Activated CD8-positive, alpha-beta memory T cell treated with anti-CD3 and anti-CD28 coated beads, Interleukin-2, amount 50 U/mL, for 4 hours (primary cell): ENCODE measurements at regions not wholly inside any gene's neighbourhood (a gene's known extent, or its start where the extent isn't known, plus 50 kb on each side); places are given as distances from the start of the nearest gene placed in this dataset.

ENCODE experiments used
- DNase-seq: peaks from one replicate; pipeline ENCODE4 v3.0.0-alpha.2; 2020

DNA sequence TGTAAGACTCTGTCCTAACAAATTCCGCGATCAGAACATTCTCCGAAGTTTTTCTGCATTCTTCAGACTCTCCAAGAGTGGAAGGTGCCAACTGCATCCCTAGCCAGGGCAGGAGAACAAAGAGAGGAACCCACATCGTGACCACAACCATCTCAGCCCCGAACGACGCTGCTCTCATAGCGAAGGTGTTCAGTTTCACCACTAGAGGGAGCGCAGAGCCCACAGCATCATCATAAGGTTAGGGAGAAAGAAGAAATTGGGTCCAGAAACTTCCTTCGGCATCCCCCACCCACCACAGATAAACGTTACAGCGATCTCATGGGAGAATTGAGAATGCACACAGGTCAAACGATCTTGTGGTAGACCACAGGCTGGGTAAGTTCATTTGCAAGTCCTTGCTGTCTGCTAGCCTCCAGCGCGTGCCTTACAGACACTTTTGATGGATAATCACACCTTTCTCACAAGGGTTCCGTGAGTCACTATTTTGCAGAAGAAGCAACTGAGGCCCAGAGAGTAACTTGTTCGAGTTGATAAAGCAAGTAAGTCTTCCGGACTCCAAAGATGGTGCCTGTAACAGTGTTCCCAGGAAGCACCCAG lies 53.7 kb upstream of the ARL4C start:
- DNase-seq = peak; percentile 53

- no peak for DNase-seq
Measured at GRCh38 chr2:234550056-234550455, 53.2 kb upstream of the ARL4C start.

DNA sequence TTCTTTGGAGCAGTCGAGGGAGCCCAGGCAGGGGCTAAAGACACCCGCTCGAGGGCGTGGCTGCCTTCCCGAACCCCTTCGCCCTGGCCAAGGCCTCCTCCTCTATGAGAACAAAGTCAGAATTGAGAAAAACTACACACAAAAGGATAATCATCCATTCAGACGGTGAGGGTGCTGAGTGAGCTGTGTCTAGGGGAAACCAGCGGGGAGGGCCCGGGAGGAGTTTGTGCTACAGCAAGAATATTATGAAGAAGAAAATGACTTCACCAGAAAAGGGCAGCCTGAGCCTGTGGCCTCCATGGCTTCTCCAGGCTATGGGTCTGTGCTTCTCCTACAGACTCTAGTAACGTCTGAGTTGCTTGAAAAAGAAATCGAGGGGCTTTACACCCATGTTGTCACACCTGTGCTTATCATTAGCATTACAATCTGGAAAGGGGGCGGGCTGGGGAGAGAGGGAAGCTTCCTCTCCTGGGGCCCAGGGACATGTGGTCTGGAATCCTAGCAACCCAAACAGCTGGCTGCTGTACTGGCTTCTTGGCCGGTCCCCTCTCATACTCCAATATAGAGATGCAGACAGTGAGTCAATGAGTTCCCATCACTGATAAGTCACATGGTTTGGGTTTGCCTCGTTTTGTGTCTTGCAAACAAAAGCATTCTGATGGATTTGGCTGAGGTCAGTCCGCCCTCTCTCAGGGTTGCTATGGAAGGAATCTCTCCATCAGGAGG lies 52.0 kb upstream of the ARL4C start:
- DNase-seq = no peak

GRCh38 chr2:234546770-234547169 lies 49.9 kb upstream of the ARL4C start:
- DNase-seq = no peak
